ENCODE measurements at regions not wholly inside any gene's neighbourhood (a gene's known extent, or its start where the extent isn't known, plus 50 kb on each side); places are given as distances from the start of the nearest gene placed in this dataset.
A peak's percentile ranks its signal among the peaks of the same experiment; 100 is the strongest.
"Not testable (repeated sequence)": the region's sequence is repeated elsewhere in the genome, so short reads cannot be mapped to it uniquely, and the experiment has no call there.

DNA sequence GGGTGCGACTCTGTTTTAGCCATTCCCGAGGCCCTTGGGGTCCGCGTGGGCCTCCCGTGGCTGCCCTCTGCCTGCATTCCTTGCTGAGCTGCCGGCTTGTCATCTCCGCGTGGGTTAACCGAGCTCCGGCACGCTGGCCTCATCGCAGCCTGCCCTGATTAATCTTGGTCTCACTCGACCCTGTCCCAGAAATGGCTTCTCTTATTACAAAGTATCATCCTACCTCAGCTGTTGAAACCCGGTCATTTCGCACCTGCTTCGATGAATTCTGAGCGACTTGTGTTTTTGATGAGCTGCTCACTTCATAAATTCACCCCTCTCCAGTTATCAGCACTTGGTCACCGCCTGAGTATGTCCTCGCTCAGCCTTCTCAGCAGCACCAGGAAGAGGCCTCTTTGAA, 123.5 kb upstream of the EGFLAM start:
- Histone ChIP-seq H3K4me3 (ENCODE audit: low read depth, low read length) (no peak overlapping the region), H3K9me3 (ENCODE audit: control insufficient read depth, insufficient read depth, low read depth, low read length) (no peaks in the 10 kb centered on the region), H3K36me3 (ENCODE audit: control insufficient read depth in 2 of 2, insufficient read depth in 1 of 2, low read length in 2 of 2) (no peaks in the 10 kb centered on the region), H3K27ac (ENCODE audit: extremely low read depth, low read depth, low read length) (no peak overlapping the region), H3K4me1 (ENCODE audit: control insufficient read depth, insufficient read depth, low read length) (no peaks in the 10 kb centered on the region)
- TF ChIP-seq ZBTB48 (tag by site-specific recombination; IDR thresholded peaks at IDR 0.05) (no peak), SCRT1 (tag by site-specific recombination; IDR thresholded peaks at IDR 0.05; ENCODE audit: borderline replicate concordance) (no peak), ZNF302 (tag by site-specific recombination; IDR thresholded peaks at IDR 0.05; ENCODE audit: low read depth) (no peak), ZNF324 (tag by site-specific recombination; IDR thresholded peaks at IDR 0.05) (no peak), SP7 (tag by site-specific recombination; IDR thresholded peaks at IDR 0.05) (no peak), BCL11B (tag by site-specific recombination; IDR thresholded peaks at IDR 0.05; ENCODE audit: low read depth) (no peak), ZNF311 (tag by site-specific recombination; IDR thresholded peaks at IDR 0.05; ENCODE audit: borderline replicate concordance) (no peak), MZF1 (tag by site-specific recombination; IDR thresholded peaks at IDR 0.05; ENCODE audit: borderline replicate concordance) (no peak), ZNF555 (tag by site-specific recombination; conservative IDR thresholded peaks at IDR 0.05) (no peak), ZNF112 (tag by site-specific recombination; IDR thresholded peaks at IDR 0.05) (no peak), ZNF747 (tag by site-specific recombination; IDR thresholded peaks at IDR 0.05) (no peak), ZNF23 (tag by site-specific recombination; IDR thresholded peaks at IDR 0.05; ENCODE audit: borderline replicate concordance) (no peak), ZNF777 (tag by site-specific recombination; IDR thresholded peaks at IDR 0.05; ENCODE audit: borderline replicate concordance) (no peak), ZNF391 (tag by site-specific recombination; IDR thresholded peaks at IDR 0.05; ENCODE audit: borderline replicate concordance, low read depth) (no peak), ZNF623 (tag by site-specific recombination; IDR thresholded peaks at IDR 0.05) (no peak), ZNF114 (tag by site-specific recombination; IDR thresholded peaks at IDR 0.05) (no peak), MEIS1 (CRISPR knock-in tag; IDR thresholded peaks at IDR 0.05; ENCODE audit: borderline replicate concordance) (no peak)
- TF ChIP-seq, protein P1, sequence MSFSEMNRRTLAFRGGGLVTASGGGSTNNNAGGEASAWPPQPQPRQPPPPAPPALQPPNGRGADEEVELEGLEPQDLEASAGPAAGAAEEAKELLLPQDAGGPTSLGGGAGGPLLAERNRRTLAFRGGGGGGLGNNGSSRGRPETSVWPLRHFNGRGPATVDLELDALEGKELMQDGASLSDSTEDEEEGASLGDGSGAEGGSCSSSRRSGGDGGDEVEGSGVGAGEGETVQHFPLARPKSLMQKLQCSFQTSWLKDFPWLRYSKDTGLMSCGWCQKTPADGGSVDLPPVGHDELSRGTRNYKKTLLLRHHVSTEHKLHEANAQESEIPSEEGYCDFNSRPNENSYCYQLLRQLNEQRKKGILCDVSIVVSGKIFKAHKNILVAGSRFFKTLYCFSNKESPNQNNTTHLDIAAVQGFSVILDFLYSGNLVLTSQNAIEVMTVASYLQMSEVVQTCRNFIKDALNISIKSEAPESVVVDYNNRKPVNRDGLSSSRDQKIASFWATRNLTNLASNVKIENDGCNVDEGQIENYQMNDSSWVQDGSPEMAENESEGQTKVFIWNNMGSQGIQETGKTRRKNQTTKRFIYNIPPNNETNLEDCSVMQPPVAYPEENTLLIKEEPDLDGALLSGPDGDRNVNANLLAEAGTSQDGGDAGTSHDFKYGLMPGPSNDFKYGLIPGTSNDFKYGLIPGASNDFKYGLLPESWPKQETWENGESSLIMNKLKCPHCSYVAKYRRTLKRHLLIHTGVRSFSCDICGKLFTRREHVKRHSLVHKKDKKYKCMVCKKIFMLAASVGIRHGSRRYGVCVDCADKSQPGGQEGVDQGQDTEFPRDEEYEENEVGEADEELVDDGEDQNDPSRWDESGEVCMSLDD (tag by site-specific recombination; IDR thresholded peaks at IDR 0.05), result no peak
- TF ChIP-seq, protein P2, sequence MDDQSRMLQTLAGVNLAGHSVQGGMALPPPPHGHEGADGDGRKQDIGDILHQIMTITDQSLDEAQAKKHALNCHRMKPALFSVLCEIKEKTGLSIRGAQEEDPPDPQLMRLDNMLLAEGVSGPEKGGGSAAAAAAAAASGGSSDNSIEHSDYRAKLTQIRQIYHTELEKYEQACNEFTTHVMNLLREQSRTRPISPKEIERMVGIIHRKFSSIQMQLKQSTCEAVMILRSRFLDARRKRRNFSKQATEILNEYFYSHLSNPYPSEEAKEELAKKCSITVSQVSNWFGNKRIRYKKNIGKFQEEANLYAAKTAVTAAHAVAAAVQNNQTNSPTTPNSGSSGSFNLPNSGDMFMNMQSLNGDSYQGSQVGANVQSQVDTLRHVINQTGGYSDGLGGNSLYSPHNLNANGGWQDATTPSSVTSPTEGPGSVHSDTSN (CRISPR knock-in tag; IDR thresholded peaks at IDR 0.05), result no peak
- ChIA-PET POLR2A (no interaction called here), CTCF (no interaction called here)

DNA sequence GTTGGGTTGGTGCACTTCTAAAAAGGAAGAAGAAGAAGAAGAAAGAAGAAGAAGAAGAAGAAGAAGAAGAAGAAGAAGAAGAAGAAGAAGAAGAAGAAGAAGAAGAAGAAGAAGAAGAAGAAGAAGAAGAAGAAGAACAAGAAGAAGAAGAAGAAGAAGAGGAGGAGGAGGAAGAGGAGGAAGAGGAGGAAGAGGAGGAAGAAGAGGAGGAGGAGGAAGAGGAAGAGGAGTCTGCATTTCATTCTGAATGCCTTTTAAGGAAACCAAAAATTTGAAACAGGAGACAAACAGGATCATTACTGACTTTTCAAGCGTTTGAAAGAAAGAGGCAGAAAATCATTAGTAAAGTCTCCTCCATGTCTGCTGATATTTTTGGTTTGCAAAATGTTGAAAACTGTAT, 124.1 kb upstream of the EGFLAM start:
- H3K27ac ChIP-seq (ENCODE audit: extremely low read depth, low read depth, low read length); POLR2A ChIA-PET; CTCF ChIA-PET; H3K4me1 ChIP-seq (ENCODE audit: control insufficient read depth, insufficient read depth, low read length); H3K4me3 ChIP-seq (ENCODE audit: low read depth, low read length); H3K36me3 ChIP-seq (ENCODE audit: control insufficient read depth in 2 of 2, insufficient read depth in 1 of 2, low read length in 2 of 2); H3K9me3 ChIP-seq (ENCODE audit: control insufficient read depth, insufficient read depth, low read depth, low read length): not testable (repeated sequence)
- TF ChIP-seq, protein P3, sequence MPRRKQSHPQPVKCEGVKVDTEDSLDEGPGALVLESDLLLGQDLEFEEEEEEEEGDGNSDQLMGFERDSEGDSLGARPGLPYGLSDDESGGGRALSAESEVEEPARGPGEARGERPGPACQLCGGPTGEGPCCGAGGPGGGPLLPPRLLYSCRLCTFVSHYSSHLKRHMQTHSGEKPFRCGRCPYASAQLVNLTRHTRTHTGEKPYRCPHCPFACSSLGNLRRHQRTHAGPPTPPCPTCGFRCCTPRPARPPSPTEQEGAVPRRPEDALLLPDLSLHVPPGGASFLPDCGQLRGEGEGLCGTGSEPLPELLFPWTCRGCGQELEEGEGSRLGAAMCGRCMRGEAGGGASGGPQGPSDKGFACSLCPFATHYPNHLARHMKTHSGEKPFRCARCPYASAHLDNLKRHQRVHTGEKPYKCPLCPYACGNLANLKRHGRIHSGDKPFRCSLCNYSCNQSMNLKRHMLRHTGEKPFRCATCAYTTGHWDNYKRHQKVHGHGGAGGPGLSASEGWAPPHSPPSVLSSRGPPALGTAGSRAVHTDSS (tag by site-specific recombination; IDR thresholded peaks at IDR 0.05), result peak; percentile 94

All from HEK293 (cell line).